Activated naive CD4-positive, alpha-beta T cell treated with anti-CD3 and anti-CD28 coated beads, Interleukin-2, amount 50 U/mL, for 72 hours (primary cell): ENCODE measurements at regions not wholly inside any gene's neighbourhood (a gene's known extent, or its start where the extent isn't known, plus 50 kb on each side); places are given as distances from the start of the nearest gene placed in this dataset.
A peak's percentile ranks its signal among the peaks of the same experiment; 100 is the strongest.

Experiments
- ATAC-seq, 2 donors: fragments of 150-1000 bp; cut with Tn5 transposase; 2 replicates each; pipeline ENCODE4 v1.10.0; 2021; ENCODE audit warnings: mild to moderate bottlenecking in 2 of 2, moderate library complexity in 2 of 2
- DNase-seq, 2 donors: peaks; one replicate each; pipeline ENCODE4 v3.0.0; 2021 to 2022; ENCODE audit warnings: low spot score in 2 of 2
- H3K27ac Mint-ChIP-seq, 2 donors: one replicate each; pipeline ENCODE4 v1.8.0; 2022; ENCODE audit warnings: mild to moderate bottlenecking in 2 of 2, mixed read lengths in 2 of 2
- H3K36me3 Mint-ChIP-seq, 2 donors: one replicate each; pipeline ENCODE4 v1.8.0; 2022; ENCODE audit warnings: mixed read lengths in 2 of 2
- H3K9me3 Mint-ChIP-seq, 2 donors: one replicate each; pipeline ENCODE4 v1.8.0; 2022; ENCODE audit warnings: mixed read lengths in 2 of 2

GRCh38 chr7:69186974-69187373, 411.3 kb upstream of the AUTS2 start:
- Mint-ChIP-seq H3K9me3 (peaks cover 15 to 23% of the 10 kb centered on the region in 2 donors), H3K36me3 (peaks cover 0 to 16% of the 10 kb centered on the region in 2 donors), H3K27ac (no peak overlapping the region)
- ATAC-seq (no peak), DNase-seq (no peak)

GRCh38 chr7:69187824-69188333, 410.4 kb upstream of the AUTS2 start:
- no peak for DNase-seq
- no peak for ATAC-seq

GRCh38 chr7:69189406-69189805, 408.9 kb upstream of the AUTS2 start:
- DNase-seq (no peak), ATAC-seq (no peak)
- H3K36me3 Mint-ChIP-seq: peaks cover 0 to 15% of the 10 kb centered on the region in 2 donors
- no peak overlapping the region for H3K27ac Mint-ChIP-seq
- H3K9me3 Mint-ChIP-seq: peaks cover 13 to 27% of the 10 kb centered on the region in 2 donors

More at GRCh38 chr7:69187824-69188333, 410.4 kb upstream of the AUTS2 start:
- Mint-ChIP-seq H3K36me3 (peaks cover 0 to 10% of the 10 kb centered on the region in 2 donors), H3K27ac (no peak overlapping the region), H3K9me3 (peaks cover 13 to 16% of the 10 kb centered on the region in 2 donors)

- ATAC-seq (no peak), DNase-seq (no peak)
- H3K36me3 Mint-ChIP-seq: peaks cover 0 to 15% of the 10 kb centered on the region in 2 donors
- H3K27ac Mint-ChIP-seq: no peak overlapping the region
- peaks cover 13 to 29% of the 10 kb centered on the region in 2 donors for H3K9me3 Mint-ChIP-seq
Measured at GRCh38 chr7:69190025-69190424, 408.2 kb upstream of the AUTS2 start.

- DNase-seq: no peak
- H3K36me3 Mint-ChIP-seq: peaks cover 0 to 9% of the 10 kb centered on the region in 2 donors
- peaks cover 13 to 27% of the 10 kb centered on the region in 2 donors for H3K9me3 Mint-ChIP-seq
Measured at GRCh38 chr7:69190763-69191162, 407.5 kb upstream of the AUTS2 start.

GRCh38 chr7:69192134-69192533, 406.1 kb upstream of the AUTS2 start:
- H3K27ac Mint-ChIP-seq: no peak overlapping the region
- H3K36me3 Mint-ChIP-seq: peaks cover 0 to 15% of the 10 kb centered on the region in 2 donors
- H3K9me3 Mint-ChIP-seq: peaks cover 10 to 28% of the 10 kb centered on the region in 2 donors
- DNase-seq (no peak), ATAC-seq (no peak)

More at GRCh38 chr7:69190763-69191162, 407.5 kb upstream of the AUTS2 start:
- ATAC-seq: no peak
- no peak overlapping the region for H3K27ac Mint-ChIP-seq

GRCh38 chr7:69193061-69193460, 405.2 kb upstream of the AUTS2 start:
- Mint-ChIP-seq H3K36me3 (peaks cover 0 to 15% of the 10 kb centered on the region in 2 donors), H3K27ac (no peak overlapping the region), H3K9me3 (peaks cover 10 to 23% of the 10 kb centered on the region in 2 donors)
- no peak for ATAC-seq
- no peak for DNase-seq

GRCh38 chr7:69196593-69196992, 401.7 kb upstream of the AUTS2 start:
- Mint-ChIP-seq H3K36me3 (peaks cover 15 to 30% of the 10 kb centered on the region in 2 donors), H3K27ac (no peak overlapping the region), H3K9me3 (peaks cover 26 to 38% of the 10 kb centered on the region in 2 donors)
- ATAC-seq (no peak), DNase-seq (no peak)

GRCh38 chr7:69198250-69198649, 400.0 kb upstream of the AUTS2 start:
- DNase-seq (no peak), ATAC-seq (no peak)
- Mint-ChIP-seq H3K9me3 (peaks cover 19 to 38% of the 10 kb centered on the region in 2 donors), H3K27ac (no peak overlapping the region), H3K36me3 (peaks cover 15 to 30% of the 10 kb centered on the region in 2 donors)

GRCh38 chr7:69199041-69199440, 399.2 kb upstream of the AUTS2 start:
- ATAC-seq: no peak
- peak overlapping the region; percentile 3 to 71 for H3K27ac Mint-ChIP-seq
- no peak for DNase-seq
- H3K36me3 Mint-ChIP-seq: peaks cover 15 to 25% of the 10 kb centered on the region in 2 donors
- peaks cover 19 to 32% of the 10 kb centered on the region in 2 donors for H3K9me3 Mint-ChIP-seq

GRCh38 chr7:69199661-69200060, 398.6 kb upstream of the AUTS2 start:
- no peak for DNase-seq
- Mint-ChIP-seq H3K27ac (peak overlapping the region in 1 of 2 donors; percentile 71), H3K9me3 (peaks cover 23 to 26% of the 10 kb centered on the region in 2 donors), H3K36me3 (peaks cover 15 to 24% of the 10 kb centered on the region in 2 donors)
- peak in 1 of 2 donors; percentile 38 for ATAC-seq

GRCh38 chr7:69203871-69204270, 394.4 kb upstream of the AUTS2 start:
- no peak for ATAC-seq
- H3K9me3 Mint-ChIP-seq: peaks cover 24 to 25% of the 10 kb centered on the region in 2 donors
- H3K36me3 Mint-ChIP-seq: peaks cover 18 to 22% of the 10 kb centered on the region in 2 donors
- no peak overlapping the region for H3K27ac Mint-ChIP-seq
- DNase-seq: no peak

- peaks cover 14 to 15% of the 10 kb centered on the region in 2 donors for H3K9me3 Mint-ChIP-seq
- ATAC-seq: no peak
Measured at GRCh38 chr7:69204943-69205342, 393.3 kb upstream of the AUTS2 start.

GRCh38 chr7:69205581-69205980, 392.7 kb upstream of the AUTS2 start:
- ATAC-seq (no peak), DNase-seq (no peak)
- H3K9me3 Mint-ChIP-seq: peaks cover 13% of the 10 kb centered on the region in 2 donors
- H3K36me3 Mint-ChIP-seq: peaks cover 6 to 9% of the 10 kb centered on the region in 2 donors
- H3K27ac Mint-ChIP-seq: no peak overlapping the region

More at GRCh38 chr7:69204943-69205342, 393.3 kb upstream of the AUTS2 start:
- H3K36me3 Mint-ChIP-seq: peaks cover 7 to 11% of the 10 kb centered on the region in 2 donors
- no peak for DNase-seq
- H3K27ac Mint-ChIP-seq: no peak overlapping the region

- peaks cover 6 to 9% of the 10 kb centered on the region in 2 donors for H3K36me3 Mint-ChIP-seq
- no peak for DNase-seq
- no peak for ATAC-seq
- H3K27ac Mint-ChIP-seq: no peak overlapping the region
- H3K9me3 Mint-ChIP-seq: peaks cover 8 to 13% of the 10 kb centered on the region in 2 donors
Measured at GRCh38 chr7:69208276-69208675, 390.0 kb upstream of the AUTS2 start.

GRCh38 chr7:69208848-69209247, 389.4 kb upstream of the AUTS2 start:
- DNase-seq (no peak), ATAC-seq (peak in 1 of 2 donors; percentile 48)
- Mint-ChIP-seq H3K27ac (no peak overlapping the region), H3K36me3 (peaks cover 6 to 9% of the 10 kb centered on the region in 2 donors), H3K9me3 (peaks cover 8 to 13% of the 10 kb centered on the region in 2 donors)

GRCh38 chr7:69211336-69211735, 386.9 kb upstream of the AUTS2 start:
- Mint-ChIP-seq H3K9me3 (peaks cover 0 to 4% of the 10 kb centered on the region in 2 donors), H3K27ac (no peak overlapping the region), H3K36me3 (no peaks in the 10 kb centered on the region)
- DNase-seq (no peak), ATAC-seq (no peak)

GRCh38 chr7:69211739-69212138, 386.5 kb upstream of the AUTS2 start:
- ATAC-seq: no peak
- Mint-ChIP-seq H3K27ac (no peak overlapping the region), H3K36me3 (no peaks in the 10 kb centered on the region), H3K9me3 (peaks cover 0 to 4% of the 10 kb centered on the region in 2 donors)
- no peak for DNase-seq
